GM12872 (cell line): ENCODE measurements at regions not wholly inside any gene's neighbourhood (a gene's known extent, or its start where the extent isn't known, plus 50 kb on each side); places are given as distances from the start of the nearest gene placed in this dataset.

Experiments
- TF ChIP-seq, protein P1 (sequence below): IDR thresholded peaks from 3 replicates; pipeline ENCODE4 v1.5.1; 2011; ENCODE audit warnings: low read depth, mild to moderate bottlenecking, low read length, moderate library complexity; ENCODE audit not compliant: insufficient read depth

DNA sequence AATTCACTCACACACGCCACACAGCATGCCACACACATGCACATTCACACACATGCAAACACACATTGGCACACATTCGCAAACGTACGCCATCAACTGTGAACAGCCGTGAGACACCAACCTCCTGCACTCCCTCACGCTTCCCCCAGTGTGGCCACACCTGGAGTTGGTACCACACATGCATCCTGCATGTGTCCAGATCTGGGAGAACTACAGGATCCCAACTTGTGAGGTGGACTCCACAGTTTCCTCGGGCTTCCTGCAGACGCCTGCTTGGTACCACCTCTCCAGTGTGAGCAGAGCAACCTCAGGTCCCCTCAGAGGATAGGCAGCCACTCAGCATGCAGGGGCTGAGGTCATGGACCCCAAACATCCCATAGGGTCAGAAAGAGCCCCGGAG is 239.0 kb downstream of the EIPR1 start:
- TF ChIP-seq, protein P1, sequence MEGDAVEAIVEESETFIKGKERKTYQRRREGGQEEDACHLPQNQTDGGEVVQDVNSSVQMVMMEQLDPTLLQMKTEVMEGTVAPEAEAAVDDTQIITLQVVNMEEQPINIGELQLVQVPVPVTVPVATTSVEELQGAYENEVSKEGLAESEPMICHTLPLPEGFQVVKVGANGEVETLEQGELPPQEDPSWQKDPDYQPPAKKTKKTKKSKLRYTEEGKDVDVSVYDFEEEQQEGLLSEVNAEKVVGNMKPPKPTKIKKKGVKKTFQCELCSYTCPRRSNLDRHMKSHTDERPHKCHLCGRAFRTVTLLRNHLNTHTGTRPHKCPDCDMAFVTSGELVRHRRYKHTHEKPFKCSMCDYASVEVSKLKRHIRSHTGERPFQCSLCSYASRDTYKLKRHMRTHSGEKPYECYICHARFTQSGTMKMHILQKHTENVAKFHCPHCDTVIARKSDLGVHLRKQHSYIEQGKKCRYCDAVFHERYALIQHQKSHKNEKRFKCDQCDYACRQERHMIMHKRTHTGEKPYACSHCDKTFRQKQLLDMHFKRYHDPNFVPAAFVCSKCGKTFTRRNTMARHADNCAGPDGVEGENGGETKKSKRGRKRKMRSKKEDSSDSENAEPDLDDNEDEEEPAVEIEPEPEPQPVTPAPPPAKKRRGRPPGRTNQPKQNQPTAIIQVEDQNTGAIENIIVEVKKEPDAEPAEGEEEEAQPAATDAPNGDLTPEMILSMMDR, result no peak

DNA sequence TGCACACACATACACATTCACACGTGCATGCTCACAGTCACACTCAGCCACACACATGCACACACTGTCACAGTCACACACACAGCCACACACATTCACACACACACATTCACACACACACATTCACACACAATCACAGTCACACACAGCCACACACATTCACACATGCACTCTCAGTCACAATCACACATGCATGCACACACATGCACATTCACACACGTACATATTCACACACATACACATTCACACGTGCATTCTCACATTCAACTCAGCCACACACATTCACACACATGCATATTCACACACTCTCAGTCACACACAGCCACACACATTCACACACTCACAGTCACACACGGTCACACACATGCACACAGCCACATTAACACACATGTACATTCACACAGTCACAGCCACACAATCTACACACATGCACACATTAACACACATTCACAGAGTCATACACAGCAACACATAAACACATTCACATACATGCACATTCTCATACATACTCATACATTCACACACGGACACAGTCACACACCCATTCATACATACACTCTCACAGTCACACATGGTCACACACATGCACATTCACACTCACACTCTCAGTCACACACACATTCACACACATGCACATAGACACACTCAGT is 239.8 kb downstream of the EIPR1 start:
- TF ChIP-seq, protein P1, result no peak

DNA sequence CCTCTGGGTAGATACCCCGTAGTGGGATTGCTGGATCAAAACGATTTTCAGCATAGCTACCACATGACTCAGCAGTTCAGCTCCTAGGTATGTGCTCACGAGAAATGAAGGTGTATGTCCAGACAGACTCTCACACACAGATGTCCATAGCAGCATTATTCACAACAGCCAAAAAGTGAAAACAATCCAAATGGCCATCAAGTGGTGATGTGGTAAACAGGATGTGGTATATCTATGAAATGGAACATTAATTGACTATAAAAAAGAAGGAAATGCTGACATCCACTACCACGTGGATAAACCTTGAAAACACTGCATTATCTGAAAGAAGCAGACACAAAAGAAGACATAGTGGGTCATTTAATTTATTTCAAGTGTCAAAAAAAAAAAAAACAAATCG is 241.9 kb downstream of the EIPR1 start:
- TF ChIP-seq, protein P1, result no peak

DNA sequence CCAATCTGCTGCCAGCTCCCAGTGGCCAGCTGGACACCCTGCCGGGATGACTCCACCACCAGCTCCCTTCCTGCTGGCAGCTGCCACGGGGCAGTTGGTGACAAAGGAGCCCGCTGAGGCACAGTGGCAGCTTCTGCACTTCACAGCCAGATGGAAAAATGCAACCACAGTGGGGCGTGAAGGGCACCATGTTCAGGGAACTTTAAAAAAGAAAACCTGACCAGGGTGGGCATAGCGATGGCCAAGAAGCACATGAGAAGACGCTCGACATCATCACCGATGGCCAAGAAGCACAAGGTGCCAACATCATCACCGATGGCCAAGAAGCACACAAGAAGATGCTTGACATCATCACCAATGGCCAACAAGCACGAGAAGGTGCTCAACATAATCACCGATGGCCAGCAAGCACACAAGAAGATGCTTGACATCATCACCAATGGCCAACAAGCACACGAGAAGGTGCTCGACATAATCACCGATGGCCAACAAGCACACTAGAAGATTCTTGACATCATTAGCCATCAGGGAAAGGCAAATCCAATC is 243.5 kb downstream of the EIPR1 start:
- TF ChIP-seq, protein P1, result no peak

GRCh38 chr2:3132966-3133365 is 244.7 kb downstream of the EIPR1 start:
- TF ChIP-seq, protein P1, result no peak

DNA sequence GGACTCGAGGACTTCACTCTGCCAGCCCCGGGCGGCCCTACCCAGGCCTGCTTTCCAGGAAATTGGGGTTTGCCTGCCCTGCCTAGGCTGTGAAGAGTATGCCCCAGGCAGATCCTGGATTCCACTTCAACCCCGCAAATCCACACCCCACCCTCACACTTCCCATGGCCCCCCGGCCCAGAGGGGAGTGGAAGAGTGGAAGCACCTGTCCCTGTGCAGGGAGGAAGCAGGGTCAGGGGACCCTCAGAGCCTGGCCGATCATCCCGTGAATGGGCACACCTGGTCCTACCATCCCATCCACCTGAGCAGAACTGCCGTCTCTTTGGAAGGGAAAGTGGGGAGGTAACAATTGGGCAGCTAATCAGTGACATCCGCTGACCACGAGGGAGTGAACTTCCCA is 245.2 kb downstream of the EIPR1 start:
- TF ChIP-seq, protein P1, result no peak

GRCh38 chr2:3131636-3132326 is 245.8 kb downstream of the EIPR1 start:
- TF ChIP-seq, protein P1, result no peak
